ENCODE measurements at regions not wholly inside any gene's neighbourhood (a gene's known extent, or its start where the extent isn't known, plus 50 kb on each side); places are given as distances from the start of the nearest gene placed in this dataset.

DNA sequence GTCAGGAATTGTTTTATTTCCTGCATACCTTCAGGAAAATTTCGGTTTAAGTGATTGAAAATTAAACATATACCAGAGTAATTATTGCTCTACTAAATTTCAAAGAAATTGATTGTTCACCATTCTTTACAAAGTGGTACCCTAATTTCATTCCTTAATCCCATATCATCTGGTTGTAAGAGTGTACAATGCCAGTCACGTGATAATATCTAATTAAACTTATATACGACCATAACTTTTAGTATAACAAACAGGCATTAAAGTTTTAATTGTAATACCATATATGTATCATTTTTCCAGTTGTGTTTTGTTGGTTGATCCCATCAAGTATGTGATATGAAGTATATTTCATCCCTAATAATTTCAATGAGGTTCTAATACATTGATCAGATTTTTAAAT, 74.8 kb upstream of the PLSCR5 start:
- DNase-seq = no peak
- TF ChIP-seq EZH2 (IDR thresholded peaks at IDR 0.05; ENCODE audit: insufficient read depth, poor library complexity, severe bottlenecking) (no peak), EZH2phosphoT487 (IDR thresholded peaks at IDR 0.05; ENCODE audit: insufficient read depth, low read depth) (no peak)
- H3K79me2 ChIP-seq (ENCODE audit: insufficient read depth) = no peaks in the 10 kb centered on the region
- in situ Hi-C loops (cut with MboI) = no loop called here
- no peak overlapping the region for H3K9ac ChIP-seq
- H3K9me3 ChIP-seq (ENCODE audit: low read depth) = no peaks in the 10 kb centered on the region
- no peaks in the 10 kb centered on the region for H3K27me3 ChIP-seq (replicated peaks; ENCODE audit: insufficient read depth)
- no peak overlapping the region for H3K27ac ChIP-seq
- H2AFZ ChIP-seq = no peak overlapping the region
- H3K4me2 ChIP-seq (ENCODE audit: unreplicated experiment) = no peak overlapping the region
- WGBS, 2 experiments (ENCODE audit: low coverage in 1 of 2, low lambda C conversion rate in 2 of 2, missing lambda C conversion rate in 2 of 2) = 52 to 60% methylated on average over 3 of the region's 3 CpGs
- H3K9me2 ChIP-seq (ENCODE audit: insufficient read depth) = no peaks in the 10 kb centered on the region
- H3K4me3 ChIP-seq = no peak overlapping the region
- no peaks in the 10 kb centered on the region for H4K20me1 ChIP-seq (ENCODE audit: insufficient read depth)
- H3K4me1 ChIP-seq (ENCODE audit: insufficient read depth) = 0 out of 2 replicates have a peak, but pooled peaks cover 4% of the 10 kb centered on the region
- no peaks in the 10 kb centered on the region for H3K36me3 ChIP-seq (ENCODE audit: low read depth)
- H3F3A ChIP-seq (ENCODE audit: insufficient read depth) = no peaks in the 10 kb centered on the region

DNA sequence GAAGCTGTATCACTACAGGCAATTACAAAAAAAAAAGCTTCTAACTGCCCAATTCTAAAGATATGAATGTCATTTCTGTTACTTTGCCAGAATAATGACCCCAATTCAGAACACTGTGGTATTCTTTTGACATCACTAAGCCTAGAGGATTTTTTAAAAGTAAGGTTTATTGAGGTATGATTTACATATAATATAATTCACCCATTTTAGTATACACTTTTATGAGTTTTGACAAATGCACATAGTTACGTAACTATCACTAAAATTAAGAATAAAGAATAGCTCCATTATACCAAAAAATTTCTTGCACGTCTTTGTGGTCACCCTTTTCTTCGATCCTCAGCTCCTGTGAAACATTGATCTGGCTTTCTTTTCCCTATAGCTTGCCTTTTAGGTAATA, 74.0 kb upstream of the PLSCR5 start:
- no peaks in the 10 kb centered on the region for H3F3A ChIP-seq (ENCODE audit: insufficient read depth)
- H3K4me2 ChIP-seq (ENCODE audit: unreplicated experiment) = no peak overlapping the region
- no peaks in the 10 kb centered on the region for H3K79me2 ChIP-seq (ENCODE audit: insufficient read depth)
- H3K9ac ChIP-seq = no peak overlapping the region
- H4K20me1 ChIP-seq (ENCODE audit: insufficient read depth) = no peaks in the 10 kb centered on the region
- H3K36me3 ChIP-seq (ENCODE audit: low read depth) = no peaks in the 10 kb centered on the region
- no peak overlapping the region for H3K27ac ChIP-seq
- TF ChIP-seq EZH2 (IDR thresholded peaks at IDR 0.05; ENCODE audit: insufficient read depth, poor library complexity, severe bottlenecking) = no peak
- TF ChIP-seq EZH2phosphoT487 (IDR thresholded peaks at IDR 0.05; ENCODE audit: insufficient read depth, low read depth) = no peak
- 0 out of 2 replicates have a peak, but pooled peaks cover 4% of the 10 kb centered on the region for H3K4me1 ChIP-seq (ENCODE audit: insufficient read depth)
- H3K9me3 ChIP-seq (ENCODE audit: low read depth) = no peaks in the 10 kb centered on the region
- no peak overlapping the region for H2AFZ ChIP-seq
- H3K27me3 ChIP-seq (replicated peaks; ENCODE audit: insufficient read depth) = no peaks in the 10 kb centered on the region
- no peaks in the 10 kb centered on the region for H3K9me2 ChIP-seq (ENCODE audit: insufficient read depth)
- in situ Hi-C loops (cut with MboI) = no loop called here
- no peak overlapping the region for H3K4me3 ChIP-seq
- no peak for DNase-seq
- WGBS, 2 experiments (ENCODE audit: low coverage in 1 of 2, low lambda C conversion rate in 2 of 2, missing lambda C conversion rate in 2 of 2) = 76 to 78% methylated on average over 3 of the region's 3 CpGs

DNA sequence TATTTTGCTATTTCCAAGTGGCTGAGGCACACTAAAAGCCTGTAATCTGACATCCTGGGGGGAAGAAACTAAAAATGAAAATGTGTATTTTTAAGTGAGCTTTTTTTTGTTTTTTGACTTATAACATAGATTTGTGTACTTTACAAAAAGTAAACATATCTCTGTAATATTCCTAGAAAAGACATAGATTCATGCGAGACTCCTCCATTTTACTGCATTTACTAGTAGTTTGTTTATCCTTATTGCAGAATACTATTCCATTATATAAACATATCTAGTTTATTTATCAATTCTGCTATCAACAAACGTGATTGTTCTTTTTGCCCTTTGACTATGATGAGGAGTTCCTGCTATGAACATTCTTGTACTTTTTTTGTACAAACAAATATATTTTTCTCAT, 67.8 kb upstream of the PLSCR5 start:
- no peaks in the 10 kb centered on the region for H3F3A ChIP-seq (ENCODE audit: insufficient read depth)
- H3K4me1 ChIP-seq (ENCODE audit: insufficient read depth) = no peaks in the 10 kb centered on the region
- no peaks in the 10 kb centered on the region for H4K20me1 ChIP-seq (ENCODE audit: insufficient read depth)
- in situ Hi-C loops (cut with MboI) = no loop called here
- DNase-seq = no peak
- no peaks in the 10 kb centered on the region for H3K9me2 ChIP-seq (ENCODE audit: insufficient read depth)
- H3K9me3 ChIP-seq (ENCODE audit: low read depth) = no peaks in the 10 kb centered on the region
- WGBS, 2 experiments (ENCODE audit: low coverage in 1 of 2, low lambda C conversion rate in 2 of 2, missing lambda C conversion rate in 2 of 2) = 67 to 75% methylated on average over 2 of the region's 2 CpGs
- no peaks in the 10 kb centered on the region for H3K27me3 ChIP-seq (replicated peaks; ENCODE audit: insufficient read depth)
- H3K27ac ChIP-seq = no peak overlapping the region
- H3K36me3 ChIP-seq (ENCODE audit: low read depth) = no peaks in the 10 kb centered on the region
- no peak overlapping the region for H3K4me2 ChIP-seq (ENCODE audit: unreplicated experiment)
- H3K9ac ChIP-seq = no peak overlapping the region
- no peaks in the 10 kb centered on the region for H3K79me2 ChIP-seq (ENCODE audit: insufficient read depth)
- no peak overlapping the region for H2AFZ ChIP-seq
- TF ChIP-seq EZH2 (IDR thresholded peaks at IDR 0.05; ENCODE audit: insufficient read depth, poor library complexity, severe bottlenecking) = no peak
- TF ChIP-seq EZH2phosphoT487 (IDR thresholded peaks at IDR 0.05; ENCODE audit: insufficient read depth, low read depth) = no peak
- H3K4me3 ChIP-seq = no peak overlapping the region

DNA sequence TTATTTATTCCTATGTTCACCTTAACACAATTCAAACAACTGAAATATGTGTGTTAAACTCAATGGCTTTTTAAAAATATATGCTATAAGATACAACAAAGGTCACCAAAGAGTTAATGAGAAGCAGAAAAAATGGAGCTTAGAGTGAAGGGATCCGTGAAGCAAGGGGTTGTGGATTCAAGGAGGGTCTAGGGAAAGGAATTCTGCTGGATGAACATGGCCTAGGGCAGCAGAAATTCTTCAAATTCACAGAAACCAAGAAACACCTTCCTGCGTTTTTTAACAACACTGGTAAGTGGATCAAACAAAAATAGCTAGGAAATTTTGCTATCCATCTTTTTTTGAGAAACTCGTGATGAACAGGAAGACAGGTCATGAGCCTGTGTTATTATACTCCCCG, 59.3 kb upstream of the PLSCR5 start:
- Histone ChIP-seq H3K36me3 (ENCODE audit: low read depth) (no peaks in the 10 kb centered on the region), H3K9me3 (ENCODE audit: low read depth) (no peaks in the 10 kb centered on the region), H2AFZ (no peak overlapping the region), H3K27me3 (replicated peaks; ENCODE audit: insufficient read depth) (no peaks in the 10 kb centered on the region), H3K9me2 (ENCODE audit: insufficient read depth) (no peaks in the 10 kb centered on the region), H3K79me2 (ENCODE audit: insufficient read depth) (no peaks in the 10 kb centered on the region), H3K4me2 (ENCODE audit: unreplicated experiment) (no peak overlapping the region), H3K9ac (no peak overlapping the region), H3K4me3 (no peak overlapping the region), H3K4me1 (ENCODE audit: insufficient read depth) (no peaks in the 10 kb centered on the region), H4K20me1 (ENCODE audit: insufficient read depth) (no peaks in the 10 kb centered on the region), H3F3A (ENCODE audit: insufficient read depth) (no peaks in the 10 kb centered on the region), H3K27ac (no peak overlapping the region)
- TF ChIP-seq EZH2phosphoT487 (IDR thresholded peaks at IDR 0.05; ENCODE audit: insufficient read depth, low read depth) = no peak
- no peak for TF ChIP-seq EZH2 (IDR thresholded peaks at IDR 0.05; ENCODE audit: insufficient read depth, poor library complexity, severe bottlenecking)
- in situ Hi-C loops (cut with MboI) = no loop called here
- no peak for DNase-seq
- WGBS, 2 experiments (ENCODE audit: low coverage in 1 of 2, low lambda C conversion rate in 2 of 2, missing lambda C conversion rate in 2 of 2) = 34 to 40% methylated on average over 4 of the region's 4 CpGs

DNA sequence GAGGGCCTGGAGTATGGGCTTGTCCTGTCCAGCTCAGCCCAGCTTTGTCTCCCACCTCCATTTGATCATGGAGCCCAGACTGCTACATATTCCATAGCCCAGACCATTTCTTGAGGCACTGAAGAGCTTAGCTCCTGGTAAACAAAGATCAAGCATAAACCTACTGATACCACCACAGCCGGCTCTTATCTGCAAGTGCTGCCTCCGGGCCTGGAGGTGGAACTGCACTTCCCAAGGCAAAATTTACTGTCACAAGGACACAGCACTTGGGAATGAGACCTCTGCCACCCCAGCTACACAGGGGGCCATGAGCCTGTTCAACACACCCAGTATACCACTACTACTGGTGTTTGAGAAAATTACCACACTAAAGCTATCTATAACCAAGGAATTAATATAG, 53.7 kb upstream of the PLSCR5 start:
- TF ChIP-seq EZH2phosphoT487 (IDR thresholded peaks at IDR 0.05; ENCODE audit: insufficient read depth, low read depth) (no peak), EZH2 (IDR thresholded peaks at IDR 0.05; ENCODE audit: insufficient read depth, poor library complexity, severe bottlenecking) (no peak)
- H3K4me3 ChIP-seq = no peak overlapping the region
- H3K4me1 ChIP-seq (ENCODE audit: insufficient read depth) = no peaks in the 10 kb centered on the region
- H3K9me2 ChIP-seq (ENCODE audit: insufficient read depth) = no peaks in the 10 kb centered on the region
- H3K27ac ChIP-seq = no peak overlapping the region
- no peak overlapping the region for H2AFZ ChIP-seq
- WGBS, 2 experiments (ENCODE audit: low coverage in 1 of 2, low lambda C conversion rate in 2 of 2, missing lambda C conversion rate in 2 of 2) = 70 to 78% methylated on average over 2 of the region's 2 CpGs
- H3K27me3 ChIP-seq (replicated peaks; ENCODE audit: insufficient read depth) = no peaks in the 10 kb centered on the region
- no peaks in the 10 kb centered on the region for H3K36me3 ChIP-seq (ENCODE audit: low read depth)
- no peak overlapping the region for H3K9ac ChIP-seq
- no peak for DNase-seq
- H3K79me2 ChIP-seq (ENCODE audit: insufficient read depth) = no peaks in the 10 kb centered on the region
- no peak overlapping the region for H3K4me2 ChIP-seq (ENCODE audit: unreplicated experiment)
- in situ Hi-C loops (cut with MboI) = loop anchor here (10.0 kb wide), 1 partner anchor 526 kb away; no protein-coding TSS in a partner anchor
- H3F3A ChIP-seq (ENCODE audit: insufficient read depth) = no peaks in the 10 kb centered on the region
- no peaks in the 10 kb centered on the region for H4K20me1 ChIP-seq (ENCODE audit: insufficient read depth)
- H3K9me3 ChIP-seq (ENCODE audit: low read depth) = no peaks in the 10 kb centered on the region
